Panc1 (cell line): ENCODE measurements at regions not wholly inside any gene's neighbourhood (a gene's known extent, or its start where the extent isn't known, plus 50 kb on each side); places are given as distances from the start of the nearest gene placed in this dataset.

Source experiments
- ATAC-seq: fragments of 200-7000 bp; cut with Tn5 transposase; 2 replicates; pipeline ENCODE4 v1.9.1; 2020; ENCODE audit warnings: mild to moderate bottlenecking, moderate library complexity
- BruUV-seq: library from RNA; stranded (reverse); fragments of 400-500 nt; replicated peaks from 2 replicates; lab custom pipeline; 2021; lab: Mats Ljungman, UMichigan
- CTCF ChIA-PET: fragments of 300-600 bp; sonication (Branson Sonifier 250); formaldehyde crosslinking; loops from one replicate; lab custom pipeline; 2022; ENCODE audit warnings: antibody characterized with exemption; lab: Charles Lee
- POLR2A ChIA-PET: fragments of 300-600 bp; sonication (Branson Sonifier 250); formaldehyde crosslinking; loops from one replicate; lab custom pipeline; 2022; ENCODE audit warnings: antibody characterized with exemption; lab: Charles Lee
- DNase-seq: peaks from one replicate; pipeline ENCODE4 v3.0.0-alpha.2; 2010; ENCODE audit warnings: low read depth, low spot score
- H3K27ac ChIP-seq: 2 replicates; pipeline ENCODE4 v1.5.1; 2011; ENCODE audit warnings: mild to moderate bottlenecking, low read length, inconsistent platforms
- H3K27me3 ChIP-seq: fragments of 200-500 bp; sonication (Bioruptor generic); 2 replicates; pipeline ENCODE4 v1.6.0; 2014; ENCODE audit warnings: low read length, inconsistent platforms; ENCODE audit not compliant: control insufficient read depth, insufficient read depth
- H3K36me3 ChIP-seq: fragments of 200-500 bp; sonication (Bioruptor generic); 2 replicates; pipeline ENCODE4 v1.5.1; 2014; ENCODE audit warnings: inconsistent platforms, mild to moderate bottlenecking, low read length, moderate library complexity; ENCODE audit not compliant: control insufficient read depth, insufficient read depth
- H3K4me1 ChIP-seq: 2 replicates; pipeline ENCODE4 v1.5.1; 2011; ENCODE audit warnings: inconsistent platforms, mild to moderate bottlenecking, low read length, moderate library complexity; ENCODE audit not compliant: control insufficient read depth, insufficient read depth
- H3K4me3 ChIP-seq, 2 experiments: 2 replicates each; pipeline ENCODE4 v1.5.1; 2011 to 2012; ENCODE audit warnings: low read depth in 2 of 2, low read length in 2 of 2, mild to moderate bottlenecking in 2 of 2, inconsistent platforms in 1 of 2, moderate library complexity in 1 of 2
- H3K9me3 ChIP-seq: fragments of 200-500 bp; sonication (Bioruptor generic); 2 replicates; pipeline ENCODE4 v1.5.1; 2014; ENCODE audit warnings: low read depth, mild to moderate bottlenecking, inconsistent platforms, low read length, moderate library complexity; ENCODE audit not compliant: control insufficient read depth, insufficient read depth
- CTCF ChIP-seq: fragments of 450-650 bp; IDR thresholded peaks from 2 replicates; pipeline ENCODE4 v1.5.1; 2017; ENCODE audit warnings: mild to moderate bottlenecking
- POLR2AphosphoS5 ChIP-seq: IDR thresholded peaks from 2 replicates; pipeline ENCODE4 v1.6.1; 2012; ENCODE audit warnings: mild to moderate bottlenecking, low read depth, low read length, moderate library complexity
- REST ChIP-seq, 2 experiments: IDR thresholded peaks; 2 replicates each; pipeline ENCODE4 v1.6.1; 2011 to 2012; ENCODE audit warnings: low read depth in 2 of 2, control low read depth in 1 of 2, low read length in 1 of 2, mild to moderate bottlenecking in 1 of 2, moderate library complexity in 1 of 2; ENCODE audit not compliant: insufficient read depth in 1 of 2
- SIN3A ChIP-seq: IDR thresholded peaks from 2 replicates; pipeline ENCODE4 v1.6.1; 2012; ENCODE audit warnings: low read depth, mild to moderate bottlenecking, low read length, moderate library complexity, borderline replicate concordance; ENCODE audit not compliant: insufficient read depth
- TCF7L2 ChIP-seq: IDR thresholded peaks from 2 replicates; pipeline ENCODE4 v1.6.1; 2011; ENCODE audit warnings: mild to moderate bottlenecking, low read depth, low read length, inconsistent platforms
- in situ Hi-C: cut with HindIII; loops from 2 replicates; pipeline ENCODE4 v1.10.0; 2016; ENCODE audit warnings: low sequenced_read_pairs, low pct_unique_long_range_greater_than_20kb
- intact Hi-C: fragments of 100-400 bp; cut with micrococcal nuclease; formaldehyde crosslinking; loops from one replicate; pipeline ENCODE4 v1.10.0; 2022; ENCODE audit not compliant: unreplicated experiment

- BruUV-seq: no TSS peak
- Histone ChIP-seq H3K36me3 (no peaks in the 10 kb centered on the region), H3K4me3 (no peak overlapping the region), H3K4me1 (no peaks in the 10 kb centered on the region), H3K9me3 (no peaks in the 10 kb centered on the region), H3K27me3 (no peaks in the 10 kb centered on the region), H3K27ac (no peak overlapping the region)
- TF ChIP-seq TCF7L2: no peak
- TF ChIP-seq CTCF: no peak
- TF ChIP-seq POLR2AphosphoS5: no peak
- TF ChIP-seq REST (IDR thresholded peaks at IDR 0.05; ENCODE audit: insufficient read depth in 1 of 2, low read depth in 2 of 2, low read length in 1 of 2): no peak
- TF ChIP-seq SIN3A: no peak
- ATAC-seq: no peak
- ChIA-PET POLR2A (no interaction called here), CTCF (no interaction called here)
- intact Hi-C loops: no loop called here
- in situ Hi-C loops: no loop called here
- DNase-seq: no peak
Observed at GRCh38 chr1:215375381-215375780, 191.7 kb upstream of the KCTD3 start.

- Histone ChIP-seq H3K4me3 (no peak overlapping the region), H3K27ac (no peak overlapping the region), H3K27me3 (no peaks in the 10 kb centered on the region), H3K4me1 (no peaks in the 10 kb centered on the region), H3K9me3 (no peaks in the 10 kb centered on the region), H3K36me3 (no peaks in the 10 kb centered on the region)
- CTCF ChIA-PET: no interaction called here
- in situ Hi-C loops (no loop called here), intact Hi-C loops (no loop called here)
- no TSS peak for BruUV-seq
- POLR2A ChIA-PET: no interaction called here
- DNase-seq (no peak), ATAC-seq (no peak)
- no peak for TF ChIP-seq CTCF
- no peak for TF ChIP-seq SIN3A
- TF ChIP-seq TCF7L2: no peak
- TF ChIP-seq POLR2AphosphoS5: no peak
- TF ChIP-seq REST (IDR thresholded peaks at IDR 0.05; ENCODE audit: insufficient read depth in 1 of 2, low read depth in 2 of 2, low read length in 1 of 2): no peak
Observed at GRCh38 chr1:215376544-215377264, 190.4 kb upstream of the KCTD3 start.
